CD4-positive, alpha-beta T cell (primary cell): ENCODE measurements at regions not wholly inside any gene's neighbourhood (a gene's known extent, or its start where the extent isn't known, plus 50 kb on each side); places are given as distances from the start of the nearest gene placed in this dataset.

Experiments used
- ATAC-seq: fragments of 200-7000 bp; cut with Tn5 transposase; one replicate; pipeline ENCODE4 v1.10.0; 2022; ENCODE audit warnings: mild to moderate bottlenecking; ENCODE audit not compliant: poor library complexity
- CTCF ChIA-PET: fragments of 350-600 bp; sonication (Branson Sonifier 250); formaldehyde crosslinking; loops from one replicate; lab custom pipeline; 2021; ENCODE audit warnings: antibody characterized with exemption, inconsistent platforms; lab: Charles Lee
- POLR2A ChIA-PET: fragments of 350-600 bp; sonication (Branson Sonifier 250); formaldehyde crosslinking; loops from one replicate; lab custom pipeline; 2021; ENCODE audit warnings: antibody characterized with exemption, inconsistent platforms; lab: Charles Lee
- DNase-seq, 14 experiments: peaks; one replicate each; pipeline ENCODE4 v3.0.0-alpha.2; 2013 to 2020; ENCODE audit warnings: mixed read lengths in 2 of 14
- H3K27ac ChIP-seq, 2 donors: one replicate each; pipeline versions ENCODE4 v1.5.1 to v1.7.0; 2013; ENCODE audit warnings: low read length in 2 of 2, low read depth in 1 of 2, mild to moderate bottlenecking in 1 of 2
- H3K27me3 ChIP-seq, 2 experiments: 1 replicate in 1 of 2; 2 replicates in 1 of 2; pipeline versions ENCODE4 v1.6.1 to v1.7.0; 2013; ENCODE audit warnings: low read length in 2 of 2, control low read depth in 1 of 2, mild to moderate bottlenecking in 1 of 2, moderate library complexity in 1 of 2; ENCODE audit not compliant: insufficient read depth in 2 of 2, control insufficient read depth in 1 of 2
- H3K36me3 ChIP-seq: one replicate; pipeline ENCODE4 v1.6.1; 2013; ENCODE audit warnings: low read length, control low read depth; ENCODE audit not compliant: insufficient read depth
- H3K4me1 ChIP-seq: one replicate; pipeline ENCODE4 v1.6.1; 2013; ENCODE audit warnings: low read length, control low read depth; ENCODE audit not compliant: insufficient read depth
- H3K4me3 ChIP-seq: one replicate; pipeline ENCODE4 v1.5.1; 2013; ENCODE audit warnings: mild to moderate bottlenecking, low read length, moderate library complexity
- H3K9me3 ChIP-seq, 2 experiments: 1 replicate in 1 of 2; 2 replicates in 1 of 2; pipeline versions ENCODE4 v1.6.1 to v1.7.0; 2013; ENCODE audit warnings: low read length in 2 of 2, mild to moderate bottlenecking in 2 of 2, control low read depth in 1 of 2, moderate library complexity in 1 of 2; ENCODE audit not compliant: control insufficient read depth in 1 of 2, insufficient read depth in 1 of 2
- H3K27ac Mint-ChIP-seq: one replicate; pipeline ENCODE4 v1.8.0; 2020; ENCODE audit warnings: mixed read lengths
- H3K27me3 Mint-ChIP-seq: one replicate; pipeline ENCODE4 v1.8.0; 2021; ENCODE audit warnings: mixed read lengths
- H3K36me3 Mint-ChIP-seq: one replicate; pipeline ENCODE4 v1.8.0; 2021; ENCODE audit warnings: low read depth, mixed read lengths
- H3K4me1 Mint-ChIP-seq: one replicate; pipeline ENCODE4 v1.8.0; 2021; ENCODE audit warnings: low read depth, mixed read lengths
- H3K4me3 Mint-ChIP-seq: one replicate; pipeline ENCODE4 v1.8.0; 2020; ENCODE audit warnings: mild to moderate bottlenecking, mixed read lengths
- H3K9me3 Mint-ChIP-seq: one replicate; pipeline ENCODE4 v1.8.0; 2020; ENCODE audit warnings: mixed read lengths
- CTCF ChIP-seq: fragments of 200-600 bp; IDR thresholded peaks from one replicate; pipeline ENCODE4 v1.8.0; 2022; ENCODE audit warnings: antibody characterized with exemption, mild to moderate bottlenecking
- intact Hi-C, 2 experiments: fragments of 100-400 bp; cut with DNase I in 1 of 2; cut with micrococcal nuclease in 1 of 2; formaldehyde crosslinking; loops; one replicate each; pipeline versions ENCODE4 v1.15.1 to v1.9.0; 2023 to 2025; cut with DNase I, micrococcal nuclease

- POLR2A ChIA-PET: no interaction called here
- intact Hi-C loops: no loop called here
- no peaks in the 10 kb centered on the region for H3K4me1 ChIP-seq
- Mint-ChIP-seq H3K27ac (no peak overlapping the region), H3K9me3 (no peaks in the 10 kb centered on the region), H3K36me3 (no peaks in the 10 kb centered on the region), H3K4me1 (no peaks in the 10 kb centered on the region), H3K27me3 (peaks cover 59% of the 10 kb centered on the region), H3K4me3 (no peak overlapping the region)
- ATAC-seq (no peak), DNase-seq (no peak)
- CTCF ChIA-PET: no interaction called here
- no peak for TF ChIP-seq CTCF
- no peaks in the 10 kb centered on the region for H3K36me3 ChIP-seq
- H3K4me3 ChIP-seq: no peak overlapping the region
- no peak overlapping the region for H3K27ac ChIP-seq
- H3K9me3 ChIP-seq: no peaks in the 10 kb centered on the region
- H3K27me3 ChIP-seq: peaks cover 4 to 12% of the 10 kb centered on the region in 2 experiments
These were observed 64.1 kb downstream of the DRD1 start for GRCh38 chr5:175379867-175380266.

GRCh38 chr5:175378444-175379028 is 65.4 kb downstream of the DRD1 start:
- Mint-ChIP-seq H3K27me3 (peaks cover 53% of the 10 kb centered on the region), H3K9me3 (no peaks in the 10 kb centered on the region), H3K27ac (no peak overlapping the region), H3K4me3 (no peak overlapping the region), H3K4me1 (no peaks in the 10 kb centered on the region), H3K36me3 (no peaks in the 10 kb centered on the region)
- intact Hi-C loops: no loop called here
- Histone ChIP-seq H3K27me3 (peaks cover 2 to 12% of the 10 kb centered on the region in 2 experiments), H3K27ac (no peak overlapping the region), H3K36me3 (no peaks in the 10 kb centered on the region), H3K9me3 (no peaks in the 10 kb centered on the region), H3K4me1 (no peaks in the 10 kb centered on the region), H3K4me3 (no peak overlapping the region)
- no peak for ATAC-seq
- CTCF ChIA-PET: no interaction called here
- POLR2A ChIA-PET: interaction anchor here (0.6 kb wide), 1 partner anchor 699 kb away, joined by 4 read pairs; no protein-coding TSS in a partner anchor
- no peak for TF ChIP-seq CTCF
- no peak for DNase-seq

GRCh38 chr5:175377816-175378215 is 66.2 kb downstream of the DRD1 start:
- Histone ChIP-seq H3K27ac (no peak overlapping the region), H3K4me1 (no peaks in the 10 kb centered on the region), H3K36me3 (no peaks in the 10 kb centered on the region), H3K27me3 (peaks cover 0 to 12% of the 10 kb centered on the region in 2 experiments), H3K9me3 (no peaks in the 10 kb centered on the region), H3K4me3 (no peak overlapping the region)
- TF ChIP-seq CTCF: no peak
- CTCF ChIA-PET: no interaction called here
- Mint-ChIP-seq H3K4me3 (no peak overlapping the region), H3K27ac (no peak overlapping the region), H3K27me3 (peaks cover 56% of the 10 kb centered on the region), H3K4me1 (no peaks in the 10 kb centered on the region), H3K36me3 (no peaks in the 10 kb centered on the region), H3K9me3 (no peaks in the 10 kb centered on the region)
- no peak for ATAC-seq
- intact Hi-C loops: no loop called here
- POLR2A ChIA-PET: no interaction called here
- no peak for DNase-seq
